Sigmoid colon (tissue), 4 donors: ENCODE measurements at regions not wholly inside any gene's neighbourhood (a gene's known extent, or its start where the extent isn't known, plus 50 kb on each side); places are given as distances from the start of the nearest gene placed in this dataset.

Source experiments
- CTCF ChIP-seq, 4 experiments: fragments of 450-650 bp in 3 of 4; fragments of 200-600 bp in 1 of 4; IDR thresholded peaks; one replicate each; pipeline ENCODE4 v1.5.1; 2016 to 2019; ENCODE audit warnings: antibody characterized with exemption in 4 of 4, mild to moderate bottlenecking in 3 of 4, moderate library complexity in 2 of 4
- EP300 ChIP-seq, 4 donors: sonication (generic); formaldehyde crosslinking; IDR thresholded peaks; one replicate each; pipeline ENCODE4 v1.6.1; 2017; ENCODE audit warnings: antibody characterized with exemption in 4 of 4
- POLR2A ChIP-seq, 2 donors: fragments of 450-650 bp; IDR thresholded peaks; one replicate each; pipeline ENCODE4 v1.6.1; 2016; ENCODE audit warnings: antibody characterized with exemption in 2 of 2, mild to moderate bottlenecking in 2 of 2, moderate library complexity in 2 of 2
- POLR2AphosphoS5 ChIP-seq, 4 donors: sonication (generic); formaldehyde crosslinking; IDR thresholded peaks; one replicate each; pipeline ENCODE4 v1.6.1; 2017; ENCODE audit warnings: antibody characterized with exemption in 4 of 4

DNA sequence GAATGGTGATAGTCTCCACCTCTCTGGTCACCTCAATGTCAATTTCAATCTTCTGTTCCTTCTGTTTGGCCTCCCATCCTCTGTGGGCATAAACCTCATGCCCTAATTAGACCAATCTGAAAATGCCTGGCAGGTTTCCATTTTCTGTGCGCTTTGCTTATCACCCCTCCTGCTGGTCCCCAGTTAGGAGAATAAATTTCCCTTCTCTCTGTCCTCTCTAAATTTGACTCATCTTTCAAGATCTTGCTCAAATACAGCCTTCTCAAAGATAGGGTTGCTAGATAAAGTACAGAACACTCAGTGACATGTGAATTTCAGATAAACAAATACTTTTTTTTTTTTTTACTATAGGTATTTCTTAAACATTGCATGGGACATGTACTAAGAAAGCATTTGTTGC is 69.4 kb upstream of the CD180 start:
- TF ChIP-seq POLR2AphosphoS5 (IDR thresholded peaks at IDR 0.05) = no peak
- TF ChIP-seq CTCF (IDR thresholded peaks at IDR 0.05) = no peak
- no peak for TF ChIP-seq EP300 (IDR thresholded peaks at IDR 0.05)
- TF ChIP-seq POLR2A (IDR thresholded peaks at IDR 0.05) = peak in 1 of 2 donors; percentile 13
